SIG-M5 (cell line): ENCODE measurements at regions not wholly inside any gene's neighbourhood (a gene's known extent, or its start where the extent isn't known, plus 50 kb on each side); places are given as distances from the start of the nearest gene placed in this dataset.

Experiments
- DNase-seq: peaks from one replicate; lab custom pipeline; 2025; lab: John Stamatoyannopoulos, UW

DNA sequence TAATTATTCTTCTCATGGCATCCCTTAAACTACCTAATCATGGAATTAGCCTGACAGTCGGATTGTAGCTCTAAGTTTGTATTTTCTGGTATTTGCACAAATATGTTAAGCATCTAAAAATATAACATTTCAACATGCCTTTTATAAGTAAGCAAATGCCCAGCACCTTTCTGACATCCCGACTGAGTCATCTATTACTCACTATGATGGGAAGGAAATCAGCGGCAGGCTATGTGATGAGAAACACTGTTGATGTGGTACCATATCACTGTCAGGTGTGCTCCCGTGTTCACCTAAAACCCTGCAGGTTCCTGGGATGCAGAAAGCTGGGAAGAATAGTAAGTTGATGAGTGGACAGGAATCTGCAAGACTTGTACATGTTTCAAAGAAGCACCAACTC, 367.8 kb upstream of the IL12A start:
- no peak for DNase-seq

DNA sequence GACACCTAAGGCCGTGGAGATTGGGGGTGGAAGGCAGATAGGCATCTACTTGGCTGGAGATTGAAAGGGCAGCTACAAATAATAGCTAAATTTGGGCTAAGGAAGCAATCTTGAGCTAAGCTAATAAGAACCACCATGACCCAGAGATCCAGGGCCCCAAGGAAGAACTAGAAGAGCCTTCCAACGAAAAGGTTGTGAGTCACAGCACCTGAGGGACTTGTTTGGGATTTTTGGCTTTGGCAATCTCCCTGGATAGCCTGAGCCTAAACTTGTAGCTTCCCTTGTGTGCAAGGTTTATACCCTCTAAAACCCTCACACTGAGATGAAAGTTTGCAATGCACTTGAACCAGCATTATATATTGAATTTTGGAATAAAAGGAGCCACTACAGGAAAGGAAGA, 364.0 kb upstream of the IL12A start:
- no peak for DNase-seq

DNA sequence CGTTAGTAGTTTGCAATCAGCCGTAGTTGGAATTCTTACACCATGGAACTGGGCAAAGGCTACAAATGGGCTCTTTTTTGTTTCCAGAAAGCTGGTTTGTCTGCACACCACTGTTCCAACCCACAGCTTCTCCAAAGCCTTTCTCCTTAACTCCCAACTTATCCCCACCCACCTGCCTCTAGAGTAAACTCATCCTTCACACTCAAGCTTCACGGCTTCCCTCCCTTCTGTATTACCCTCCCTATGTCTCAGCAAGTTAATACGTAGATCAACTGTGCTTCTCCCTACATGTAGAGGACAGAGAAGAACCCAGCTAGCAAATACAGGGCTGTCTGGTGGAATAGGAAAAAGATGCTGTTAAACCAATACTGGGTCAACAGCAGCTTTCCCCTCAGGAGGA, 363.0 kb upstream of the IL12A start:
- DNase-seq: no peak

DNA sequence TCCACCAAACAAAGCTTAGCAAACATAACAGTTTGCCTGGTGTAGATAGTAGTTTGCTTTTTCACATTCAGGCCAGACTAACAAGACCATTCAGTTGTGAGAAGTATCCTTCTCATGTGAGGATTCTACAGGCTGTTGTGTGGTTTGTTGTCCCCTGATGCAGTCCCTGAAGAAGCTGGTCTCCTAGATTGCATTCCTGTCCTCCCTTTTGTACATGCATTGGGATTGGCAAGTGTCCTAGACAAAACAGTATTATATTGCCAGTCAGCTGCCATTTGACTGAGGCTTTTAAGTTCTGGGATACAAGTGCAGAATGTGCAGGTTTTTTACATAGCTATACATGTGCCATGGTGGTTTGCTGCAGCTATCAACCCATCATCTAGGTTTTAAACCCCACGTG, 362.0 kb upstream of the IL12A start:
- DNase-seq: no peak

DNA sequence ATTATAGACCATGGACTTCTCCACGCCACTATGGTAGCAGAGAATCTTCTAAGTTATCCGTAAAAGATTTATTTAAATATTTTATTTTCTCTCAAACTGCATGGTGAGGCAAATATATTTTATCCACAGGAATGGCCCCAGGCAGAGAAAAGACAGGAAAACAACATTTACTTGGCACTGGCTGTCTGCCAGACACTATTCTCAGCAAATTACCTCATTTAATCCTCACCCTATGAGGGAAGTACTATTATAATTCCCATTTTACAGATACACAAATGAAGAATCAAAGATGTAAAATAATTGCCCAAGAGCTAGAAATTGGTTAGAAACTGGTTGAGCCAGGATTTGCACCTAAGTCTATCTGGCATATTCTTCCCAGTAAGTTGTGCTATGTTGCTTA, 361.4 kb upstream of the IL12A start:
- DNase-seq: no peak

DNA sequence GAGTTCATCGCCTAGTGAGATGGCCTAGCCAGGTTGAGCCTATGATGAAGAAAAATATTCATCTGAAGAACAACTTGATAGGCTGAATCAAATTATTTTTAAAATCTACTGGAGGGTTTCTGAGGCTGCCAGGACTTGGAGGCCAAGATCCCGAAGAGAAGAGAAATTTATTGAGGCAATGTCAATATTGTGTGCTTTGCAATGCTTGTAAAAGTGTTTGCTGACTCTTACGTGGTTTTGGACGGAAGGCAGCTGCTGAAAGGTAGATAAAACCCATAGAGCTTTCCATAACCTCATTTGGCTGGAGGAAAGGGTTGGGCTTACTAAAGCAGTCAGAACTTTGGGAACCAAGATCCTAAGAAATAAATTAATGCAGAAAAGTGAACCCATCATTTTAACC, 361.0 kb upstream of the IL12A start:
- DNase-seq: no peak

DNA sequence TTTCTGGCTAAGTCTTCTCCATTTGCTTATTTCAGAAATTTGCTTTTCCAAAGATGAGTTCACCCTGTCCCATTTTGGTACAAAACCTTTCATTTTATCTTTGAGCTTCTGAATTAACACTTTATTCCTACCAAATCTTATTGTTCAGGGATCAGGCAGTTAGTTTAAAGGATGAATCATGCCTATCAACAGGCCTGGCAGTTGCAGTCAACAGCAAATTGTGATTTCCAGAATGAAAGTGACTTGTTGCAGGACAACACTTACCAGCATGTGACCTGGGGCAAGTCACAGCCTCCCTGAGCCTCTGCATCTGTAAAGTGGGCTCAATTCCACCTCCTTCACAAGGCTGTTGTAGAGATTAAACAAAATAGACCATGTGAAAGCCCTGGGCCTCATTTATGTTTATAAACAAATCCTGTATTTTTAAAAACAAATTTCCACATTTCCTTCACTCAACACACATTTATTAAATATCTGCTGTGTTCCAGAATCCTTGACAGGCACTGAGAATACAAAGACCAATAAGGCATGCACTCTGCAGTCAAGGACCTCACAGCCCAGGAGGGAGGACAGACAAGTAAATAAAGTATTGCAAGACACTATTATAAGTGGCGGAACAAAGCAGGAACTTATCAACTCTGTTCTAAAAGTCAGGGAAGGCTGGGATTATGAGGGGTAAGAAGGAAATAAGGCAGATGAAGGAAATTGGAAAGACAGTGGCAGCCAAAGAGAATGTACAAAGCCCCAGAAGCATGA, 359.1 kb upstream of the IL12A start:
- no peak for DNase-seq

DNA sequence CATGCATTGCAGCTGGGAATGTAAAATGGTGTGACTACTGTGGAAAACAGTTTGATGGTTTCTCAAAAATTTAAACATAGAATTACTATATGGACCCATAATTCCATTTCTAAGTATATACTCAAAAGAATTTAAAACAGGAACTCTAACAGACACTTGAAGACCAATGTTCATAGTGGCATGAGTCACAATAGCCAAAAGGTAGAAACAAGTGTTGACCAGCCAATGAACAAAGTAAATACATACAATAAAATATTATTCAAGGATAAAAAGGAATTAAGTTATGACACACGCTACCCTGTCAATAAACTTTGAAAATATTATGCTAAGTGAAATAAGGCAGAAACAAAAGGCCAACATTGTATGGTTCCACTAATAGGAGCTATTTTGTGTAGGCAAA, 357.4 kb upstream of the IL12A start:
- DNase-seq: no peak

DNA sequence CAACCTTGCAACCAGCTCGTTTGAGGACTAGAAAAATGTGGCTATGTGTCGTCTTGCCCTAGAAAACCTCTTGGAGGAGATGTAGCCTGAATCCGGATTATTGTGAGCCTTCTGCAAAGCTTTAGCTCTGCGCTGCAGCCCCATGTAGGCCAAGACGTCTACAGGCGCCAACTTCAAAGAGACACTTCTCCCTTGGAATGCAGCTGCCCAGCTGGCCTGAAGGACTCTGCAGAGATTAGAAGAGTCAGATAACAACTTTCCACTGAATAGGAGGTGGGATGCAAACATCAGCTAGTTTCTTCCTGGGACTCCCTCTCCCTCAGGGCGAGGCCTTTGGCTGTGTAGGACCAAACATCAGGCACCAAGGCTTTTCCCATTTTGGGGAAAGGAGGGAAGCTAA, 356.5 kb upstream of the IL12A start:
- DNase-seq: no peak

DNA sequence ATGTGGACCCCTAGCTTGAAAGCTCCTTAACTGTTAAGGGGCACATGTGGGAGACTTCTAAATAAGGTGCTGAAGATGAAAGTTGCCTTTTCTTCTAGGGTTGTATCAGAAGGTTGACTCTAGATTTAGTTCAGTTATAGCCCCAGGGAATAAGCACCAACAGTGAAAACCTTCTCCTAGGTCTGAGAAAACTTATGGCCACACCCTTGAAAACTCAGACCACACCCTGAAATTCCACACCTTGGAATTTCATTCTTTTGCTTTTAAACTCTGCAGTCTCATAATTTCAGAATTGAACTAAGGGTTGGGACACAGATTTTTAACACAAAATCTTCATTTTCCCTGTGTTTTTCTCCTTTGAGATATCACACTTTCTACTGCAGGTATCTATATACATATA, 355.8 kb upstream of the IL12A start:
- no peak for DNase-seq

DNA sequence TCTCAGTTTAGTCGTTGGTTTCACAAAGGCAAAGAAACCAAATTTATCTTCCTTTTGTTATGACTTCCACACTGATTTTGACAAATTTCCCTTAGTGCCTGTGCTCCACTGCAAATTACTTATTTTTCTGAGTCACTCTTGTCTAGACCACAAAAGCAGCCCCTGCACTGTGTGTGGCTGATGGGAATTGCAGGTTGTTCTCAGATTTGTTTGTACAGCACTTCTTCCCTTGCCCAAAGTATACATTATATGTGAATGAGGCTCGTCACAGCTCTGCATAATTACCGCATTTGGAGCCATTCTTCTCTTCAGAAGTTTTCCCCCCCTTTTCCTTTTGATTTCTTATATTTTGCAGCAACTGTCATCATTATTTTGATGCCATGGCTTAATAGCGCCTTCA, 354.2 kb upstream of the IL12A start:
- DNase-seq: no peak

DNA sequence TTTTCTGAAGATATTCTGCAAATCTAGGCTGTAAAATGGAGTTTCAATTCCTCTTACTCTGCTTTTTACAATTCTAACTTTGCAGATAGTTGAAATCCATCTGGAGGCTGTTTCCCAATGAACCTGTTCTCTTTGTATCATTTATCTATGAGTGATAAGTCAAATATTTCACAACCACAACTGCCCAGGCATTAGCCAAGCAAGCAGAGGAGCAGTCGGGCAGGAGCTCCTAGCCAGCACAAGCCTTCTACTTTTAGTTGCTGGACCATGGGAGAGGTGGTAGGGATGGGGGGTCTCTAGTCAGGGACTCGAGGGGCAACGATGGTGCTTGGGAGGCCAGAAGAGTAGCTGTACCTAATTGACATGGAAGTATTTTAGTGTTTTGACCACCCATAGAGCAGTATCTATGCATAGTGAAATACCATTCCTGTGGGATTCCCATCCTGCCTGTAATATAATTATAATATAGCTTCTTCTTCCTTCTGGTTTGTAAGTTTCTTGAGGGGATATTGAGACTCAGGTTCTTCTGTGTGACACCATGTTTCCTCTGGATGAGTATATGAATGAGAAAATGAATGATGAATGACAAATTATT, 353.5 kb upstream of the IL12A start:
- no peak for DNase-seq

DNA sequence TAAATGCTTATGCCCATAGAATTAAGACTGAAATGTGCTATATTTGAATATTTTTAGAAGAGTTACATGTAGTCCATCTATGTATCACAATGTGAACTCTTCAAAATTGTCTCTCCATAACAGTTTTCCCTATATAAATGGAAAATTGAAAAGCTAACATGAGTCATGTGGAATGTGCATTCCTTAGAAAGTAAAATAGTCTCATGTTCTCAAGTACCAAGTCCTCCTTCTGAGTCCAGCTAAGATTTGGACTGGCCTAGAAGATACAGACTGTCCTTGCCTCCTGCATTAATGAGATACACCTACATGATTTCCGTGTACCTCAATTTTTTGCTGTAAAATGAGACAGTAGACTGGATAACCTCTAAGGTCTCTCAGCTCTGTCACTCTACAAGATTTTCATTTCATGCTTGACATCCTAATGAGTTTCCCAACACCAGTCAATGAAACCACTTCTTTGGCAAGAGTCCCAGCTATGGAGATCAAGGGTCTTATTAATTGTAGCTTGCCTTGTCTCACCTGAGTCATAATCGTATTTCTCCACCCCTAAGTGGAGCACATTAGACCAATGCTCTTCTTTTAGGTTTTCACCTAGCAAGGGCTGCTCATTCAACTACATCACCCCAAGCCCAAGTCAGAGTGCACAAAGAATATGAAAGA, 350.6 kb upstream of the IL12A start:
- no peak for DNase-seq

DNA sequence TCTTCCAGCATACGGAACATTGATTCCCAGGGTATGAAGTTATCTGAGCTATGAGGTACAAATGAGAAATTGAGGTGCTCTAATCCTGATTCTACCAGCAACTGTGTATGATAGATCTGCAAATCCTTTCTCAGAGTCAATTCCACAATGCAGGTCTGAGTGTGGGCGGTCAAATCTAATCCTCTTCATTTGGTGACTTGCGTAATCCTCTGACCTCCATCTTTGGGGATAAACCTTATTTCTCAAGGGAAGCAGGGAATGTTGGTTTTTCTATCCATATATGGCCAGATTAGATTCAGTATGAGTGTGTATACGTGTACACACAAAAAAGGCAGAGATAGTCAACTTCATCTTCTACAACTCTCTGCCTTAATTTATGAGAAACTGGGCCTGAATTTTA, 348.4 kb upstream of the IL12A start:
- no peak for DNase-seq

DNA sequence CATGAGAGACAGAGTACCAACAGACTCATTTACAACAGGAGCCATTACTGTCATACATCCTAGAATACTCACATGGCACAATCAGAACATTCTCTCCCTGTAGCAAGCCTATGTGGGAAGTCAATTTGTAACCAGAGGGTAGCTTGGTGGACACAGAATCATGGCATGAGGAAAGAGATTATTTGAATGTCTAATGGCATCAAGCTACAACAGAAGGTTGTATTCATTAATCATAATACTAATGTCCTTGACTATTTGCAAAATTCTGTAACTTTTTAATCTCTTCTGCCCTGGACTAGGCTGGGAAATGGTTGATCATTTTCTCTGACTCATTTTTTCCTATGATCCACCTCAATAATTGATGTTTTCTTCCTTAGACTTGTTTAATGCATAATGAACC, 345.2 kb upstream of the IL12A start:
- no peak for DNase-seq

DNA sequence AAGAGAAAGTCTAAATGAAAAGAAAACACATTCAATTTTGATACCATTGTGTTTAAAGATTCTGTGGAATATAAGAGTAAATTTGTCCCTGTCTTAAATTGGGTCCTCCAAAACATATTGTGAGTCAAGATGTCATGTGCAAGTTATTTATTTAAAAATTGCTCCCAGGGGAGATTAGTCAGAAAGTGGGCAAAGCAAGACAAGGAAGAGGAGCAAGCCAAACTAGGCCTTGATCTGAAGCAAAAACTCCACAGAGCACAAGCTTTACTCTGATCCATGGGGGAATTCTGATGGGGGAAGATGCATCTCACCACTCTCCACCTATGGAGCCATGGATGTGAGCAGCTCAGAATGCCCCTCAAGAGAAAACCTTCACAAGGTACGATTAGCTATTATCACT, 342.8 kb upstream of the IL12A start:
- no peak for DNase-seq

DNA sequence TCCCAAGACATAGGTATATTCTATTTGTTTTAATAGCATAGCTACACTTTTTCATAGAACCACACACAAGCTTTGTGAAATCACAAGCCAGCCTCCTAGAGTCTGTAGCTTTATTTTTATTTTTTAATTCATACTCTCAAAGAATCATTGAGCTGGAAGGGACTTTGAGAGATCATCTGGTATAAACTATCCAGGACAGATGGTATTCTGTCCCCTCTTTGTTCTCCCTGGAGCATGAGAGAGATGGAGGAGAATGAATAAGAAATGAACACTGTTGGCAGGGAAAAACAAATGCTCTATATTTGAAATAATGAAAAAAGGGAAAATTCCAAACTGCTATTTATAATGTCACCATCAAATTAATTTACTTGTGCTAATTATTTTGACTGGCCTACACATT, 338.7 kb upstream of the IL12A start:
- DNase-seq: no peak

DNA sequence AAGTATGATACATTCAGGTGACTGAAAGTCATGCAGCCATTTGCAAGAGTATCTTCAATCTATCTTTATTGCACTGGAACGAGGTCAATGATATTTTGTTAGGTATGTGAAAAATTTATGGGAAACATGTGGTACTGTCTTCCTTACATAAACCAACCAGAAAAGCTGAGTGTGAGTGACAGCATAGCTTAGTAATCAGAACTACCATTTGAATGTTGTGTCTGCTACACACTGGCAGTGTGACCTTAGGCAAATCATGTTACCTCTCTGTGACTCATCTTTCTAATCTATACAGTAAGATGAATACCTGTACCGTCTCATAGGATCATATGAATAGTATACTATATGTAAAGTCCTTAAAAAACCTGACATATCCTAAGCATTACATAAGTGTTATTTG, 337.9 kb upstream of the IL12A start:
- no peak for DNase-seq

DNA sequence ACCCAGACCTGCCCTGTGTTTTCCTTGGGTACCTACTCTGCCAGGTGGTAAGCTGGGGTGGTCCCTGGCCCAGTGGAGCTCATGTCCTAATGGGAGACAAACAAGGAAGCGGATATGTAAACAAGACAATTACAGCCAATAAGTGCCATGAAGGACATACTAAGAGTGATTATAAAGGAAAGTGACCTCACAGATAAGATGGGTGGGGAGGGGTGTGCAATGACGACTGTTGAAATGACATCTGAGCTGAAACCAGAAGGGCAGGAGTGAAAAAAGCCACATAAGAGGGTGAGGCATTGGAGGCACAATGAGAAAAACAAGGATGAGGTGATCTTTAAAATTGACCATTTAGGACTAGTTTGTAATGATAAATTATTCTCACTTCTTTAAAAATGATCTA, 336.2 kb upstream of the IL12A start:
- DNase-seq: no peak

DNA sequence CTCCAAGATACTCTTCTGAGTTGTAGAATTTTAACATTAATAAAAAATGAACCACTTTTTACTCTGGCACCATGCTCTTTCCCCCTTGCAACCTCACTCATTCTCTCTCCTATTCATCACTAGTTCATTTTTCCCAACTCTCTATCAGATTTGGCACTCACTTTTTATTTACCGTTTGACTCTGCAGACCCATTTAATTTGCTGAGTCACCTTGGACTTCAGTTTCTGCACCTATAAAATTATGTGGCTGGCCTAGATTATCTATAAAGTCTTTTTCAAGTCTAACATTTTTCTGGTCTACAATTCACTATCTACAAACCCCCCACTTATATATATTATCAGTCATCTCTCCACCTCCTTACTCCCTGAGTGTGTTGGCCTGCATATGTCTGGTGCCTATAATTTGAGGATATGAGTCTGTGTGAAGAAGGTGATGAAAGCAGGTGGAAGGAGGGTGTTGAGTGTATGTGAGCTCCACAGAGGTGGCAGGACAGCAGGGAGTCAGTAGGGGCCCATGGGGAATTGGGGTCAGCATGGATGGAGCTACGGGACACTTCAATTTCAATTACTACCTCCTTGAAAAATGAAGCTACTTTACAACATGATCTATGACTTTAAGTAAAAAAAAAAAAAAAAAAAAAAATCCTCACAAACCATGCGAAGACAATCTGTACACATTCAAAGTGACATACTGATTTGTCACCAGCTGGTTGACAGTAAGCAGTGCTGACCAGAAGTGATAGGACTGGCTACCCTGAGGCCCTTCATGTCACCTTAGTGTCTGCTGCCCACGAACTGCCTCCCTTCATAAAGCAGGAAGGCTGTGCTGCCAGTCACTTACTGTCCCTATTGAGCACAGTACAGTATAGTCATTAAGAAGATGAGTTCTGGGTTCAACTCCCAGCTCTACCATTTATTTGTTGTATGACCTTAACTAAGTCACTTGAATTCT, 334.2 kb upstream of the IL12A start:
- no peak for DNase-seq

DNA sequence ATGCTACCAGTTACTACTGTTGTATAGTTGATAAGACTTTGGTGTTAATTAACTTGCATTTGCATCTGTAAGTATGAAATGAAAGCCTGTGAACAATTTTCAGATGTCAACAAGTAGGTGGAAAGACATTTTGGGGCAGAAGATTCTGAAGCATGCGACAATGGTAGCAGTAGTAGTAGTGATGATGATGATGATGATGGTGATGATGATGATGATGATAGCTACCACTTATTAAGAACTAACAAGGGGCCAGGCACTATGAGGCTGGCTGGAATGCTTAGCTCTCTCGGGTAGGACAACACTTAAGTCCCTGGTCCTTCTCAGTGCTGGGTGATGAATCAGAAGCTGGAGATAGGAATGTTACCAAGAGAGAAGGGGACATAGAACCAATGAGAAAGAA, 333.4 kb upstream of the IL12A start:
- no peak for DNase-seq

DNA sequence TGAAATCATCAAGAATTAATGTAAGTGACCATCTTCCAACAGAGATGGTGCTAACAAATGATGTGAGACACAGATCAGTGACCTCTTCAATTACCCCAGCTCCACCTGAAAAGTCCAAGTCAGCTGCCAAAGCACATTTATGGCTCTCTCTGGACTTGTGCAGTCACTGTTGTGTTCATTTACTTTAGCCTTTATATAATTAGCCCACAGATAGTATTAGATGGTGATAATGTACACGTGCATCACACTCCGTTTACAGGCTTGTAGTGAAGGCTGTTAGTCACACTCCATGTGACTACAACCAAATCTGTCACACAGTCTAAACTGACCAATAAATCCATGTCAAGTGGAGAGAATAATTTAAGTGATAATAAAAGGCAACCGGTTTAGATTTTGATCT, 331.5 kb upstream of the IL12A start:
- DNase-seq: no peak

DNA sequence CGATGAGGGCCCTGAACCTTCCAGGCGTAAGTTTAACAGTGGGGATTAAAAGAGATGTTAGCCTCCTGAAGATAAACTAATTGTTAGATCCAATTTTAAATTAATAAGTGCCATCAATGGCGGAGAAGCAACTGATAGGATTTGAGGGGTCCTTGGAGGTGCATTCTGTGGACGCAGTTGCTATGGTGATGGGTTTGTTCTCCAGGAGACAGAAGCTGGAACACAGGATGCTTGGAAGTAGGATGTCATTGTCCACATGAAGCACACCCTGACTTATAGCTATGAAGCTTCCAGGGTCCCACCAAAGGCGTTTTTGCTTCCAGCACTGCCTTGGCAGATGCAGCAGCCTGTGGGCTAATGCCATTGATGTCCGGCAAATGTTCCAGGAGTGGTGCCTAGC, 331.0 kb upstream of the IL12A start:
- no peak for DNase-seq
